KBM-7 (cell line): ENCODE measurements at regions not wholly inside any gene's neighbourhood (a gene's known extent, or its start where the extent isn't known, plus 50 kb on each side); places are given as distances from the start of the nearest gene placed in this dataset.

Experiments used
- DNase-seq: peaks from one replicate; pipeline ENCODE4 v3.0.0-alpha.2; 2015
- in situ Hi-C: fragments of 300-500 bp; cut with MboI; formaldehyde crosslinking; loops from 2 replicates; pipeline ENCODE4 v1.14.3; 2020; ENCODE audit warnings: low sequenced_read_pairs, low pct_unique_long_range_greater_than_20kb, mixed read lengths

GRCh38 chr20:59400708-59401107 lies 100.3 kb downstream of the EDN3 start:
- in situ Hi-C loops: loop anchor here (25.0 kb wide), 1 partner anchor 538 kb away; the partner anchor contains the start of genes GNAS and GNAS-AS1

DNA sequence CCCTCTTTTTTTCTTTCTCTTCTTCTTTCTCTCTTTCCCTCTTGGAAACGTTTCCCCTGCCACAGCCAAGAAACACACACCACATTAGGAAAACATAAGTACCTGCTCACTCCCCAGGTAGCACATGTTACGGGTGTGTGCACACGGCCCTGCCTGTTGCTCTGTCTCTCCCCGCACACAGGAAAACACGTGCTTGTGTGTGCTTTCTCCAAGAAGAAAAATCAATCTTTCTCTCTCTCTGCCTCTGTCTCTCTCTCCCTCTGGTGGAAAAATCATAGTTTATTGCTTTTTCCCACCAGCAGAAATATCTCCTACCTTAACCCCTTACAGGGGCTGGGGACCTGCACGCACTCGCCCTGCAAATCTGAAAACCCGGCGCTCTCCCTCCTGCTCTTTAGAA lies 102.3 kb downstream of the EDN3 start:
- in situ Hi-C loops: loop anchor here (25.0 kb wide), 1 partner anchor 540 kb away; the partner anchor contains the start of genes GNAS and GNAS-AS1
- DNase-seq: peak; percentile 8

More at GRCh38 chr20:59400708-59401107, 100.3 kb downstream of the EDN3 start:
- no peak for DNase-seq

DNA sequence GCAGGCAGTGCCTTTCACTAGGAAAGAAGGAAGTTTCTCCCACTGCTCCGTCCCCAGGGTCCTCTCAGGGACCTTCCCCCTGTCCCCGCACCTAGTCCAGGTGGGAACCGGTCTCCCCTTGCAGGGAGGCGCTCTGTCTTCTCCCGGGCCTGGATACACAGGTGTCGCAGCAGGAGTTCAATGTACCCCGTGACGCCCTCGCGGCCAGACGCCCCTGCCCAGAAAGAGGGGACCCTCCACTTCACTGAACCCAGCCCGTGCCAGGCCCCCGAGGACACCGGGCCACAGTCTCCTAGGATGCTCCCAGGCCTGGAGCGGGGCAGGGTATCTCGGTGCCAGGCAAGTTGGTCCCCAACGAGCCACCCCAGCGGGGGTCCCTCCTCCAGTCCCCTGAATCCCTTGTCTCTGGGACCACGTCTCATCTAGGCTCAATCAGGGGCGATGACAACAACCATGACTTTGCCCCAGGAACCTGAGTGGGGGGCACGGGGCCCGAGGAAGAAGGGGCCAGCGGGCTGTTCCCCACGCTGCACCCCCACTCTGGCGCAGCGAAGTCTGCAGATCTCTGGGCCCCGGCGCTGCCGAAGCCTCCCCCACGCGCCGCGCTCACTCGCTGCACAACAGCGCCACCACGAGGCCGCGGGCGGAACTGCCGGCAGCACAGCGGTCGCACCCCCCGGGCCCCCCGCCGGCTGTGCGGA lies 103.0 kb downstream of the EDN3 start:
- DNase-seq: peak; percentile 50
- in situ Hi-C loops: loop anchor here (25.0 kb wide), 1 partner anchor 541 kb away; the partner anchor contains the start of genes GNAS and GNAS-AS1

- in situ Hi-C loops: loop anchor here (25.0 kb wide), 1 partner anchor 542 kb away; the partner anchor contains the start of genes GNAS and GNAS-AS1
- DNase-seq: no peak
Observed at GRCh38 chr20:59403962-59404314, 103.5 kb downstream of the EDN3 start.

DNA sequence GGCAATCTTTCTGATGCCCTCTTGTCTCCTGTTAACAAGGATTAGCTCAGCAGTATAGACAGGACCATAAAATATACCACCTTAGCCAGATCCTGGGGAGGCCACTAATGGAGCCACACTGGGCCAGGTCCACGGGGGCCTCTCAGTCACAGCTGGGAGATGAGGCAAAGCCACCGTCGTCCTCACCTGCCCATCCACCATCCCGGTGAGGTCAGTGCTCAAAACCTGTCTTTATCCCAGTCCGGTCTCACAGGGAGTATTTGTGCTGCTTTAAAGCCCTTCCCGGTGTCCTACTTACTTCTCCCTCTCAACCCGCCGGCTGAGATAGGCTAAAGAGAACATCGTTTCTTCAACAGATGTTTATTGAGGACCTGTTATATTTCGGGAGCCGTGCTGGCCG lies 104.3 kb downstream of the EDN3 start:
- in situ Hi-C loops: loop anchor here (25.0 kb wide), 1 partner anchor 542 kb away; the partner anchor contains the start of genes GNAS and GNAS-AS1
- no peak for DNase-seq

DNA sequence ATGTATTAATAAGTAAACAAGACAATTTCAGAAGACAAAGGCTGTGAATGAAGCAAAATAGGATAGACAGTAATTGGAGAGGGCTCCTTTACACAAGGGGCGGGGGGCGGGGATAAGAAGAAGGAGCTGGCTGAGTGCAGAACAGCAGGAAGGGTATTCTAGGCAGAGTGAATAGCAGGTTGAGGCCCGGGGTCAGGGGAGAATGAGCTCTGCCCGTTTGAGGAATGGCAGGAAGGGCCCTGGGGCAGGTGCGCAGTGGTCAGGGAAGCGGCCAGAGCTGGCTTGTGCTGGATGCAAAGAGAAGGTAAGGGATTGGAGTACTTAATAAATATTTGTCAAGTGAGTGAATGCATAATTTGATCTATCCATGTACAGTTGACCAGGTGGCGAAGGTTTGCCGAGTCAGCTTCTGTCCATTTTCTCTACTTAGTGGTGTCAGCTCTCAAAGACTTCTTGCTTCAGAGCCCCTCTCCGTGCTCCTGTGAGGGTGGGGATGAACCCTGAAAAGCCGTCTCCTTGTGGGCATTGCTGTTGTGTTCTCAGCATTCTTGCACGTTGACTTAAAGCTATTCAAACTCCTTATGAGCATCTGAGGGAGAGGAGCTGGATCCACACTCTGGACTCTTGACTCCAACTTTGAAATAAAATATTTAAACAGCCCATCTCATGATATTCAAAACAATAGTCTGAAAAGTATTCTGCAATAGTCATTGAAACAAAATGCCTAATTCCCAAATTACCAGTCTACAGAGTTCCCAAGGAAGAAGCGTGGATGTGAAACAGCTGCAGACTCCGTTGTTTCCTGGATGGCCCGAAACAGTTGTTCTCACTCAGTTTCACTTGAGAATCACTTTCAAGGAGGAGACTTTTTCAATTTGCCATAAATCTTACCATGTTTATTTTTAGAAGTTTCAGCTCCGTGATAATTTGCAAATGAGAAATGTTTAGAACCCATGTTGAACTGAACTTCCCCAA lies 105.1 kb downstream of the EDN3 start:
- in situ Hi-C loops: loop anchor here (25.0 kb wide), 1 partner anchor 543 kb away; the partner anchor contains the start of genes GNAS and GNAS-AS1
- no peak for DNase-seq

GRCh38 chr20:59406446-59406845 lies 106.0 kb downstream of the EDN3 start:
- in situ Hi-C loops: loop anchor here (25.0 kb wide), 1 partner anchor 544 kb away; the partner anchor contains the start of genes GNAS and GNAS-AS1
- no peak for DNase-seq

- in situ Hi-C loops: loop anchor here (25.0 kb wide), 1 partner anchor 549 kb away; the partner anchor contains the start of genes GNAS and GNAS-AS1
Observed at GRCh38 chr20:59411170-59411569, 110.8 kb downstream of the EDN3 start.

GRCh38 chr20:59411589-59411988 lies 111.2 kb downstream of the EDN3 start:
- no peak for DNase-seq
- in situ Hi-C loops: loop anchor here (25.0 kb wide), 1 partner anchor 549 kb away; the partner anchor contains the start of genes GNAS and GNAS-AS1

More at GRCh38 chr20:59411170-59411569, 110.8 kb downstream of the EDN3 start:
- DNase-seq: no peak

GRCh38 chr20:59412181-59412580 lies 111.8 kb downstream of the EDN3 start:
- in situ Hi-C loops: loop anchor here (25.0 kb wide), 1 partner anchor 550 kb away; the partner anchor contains the start of genes GNAS and GNAS-AS1
- DNase-seq: no peak

GRCh38 chr20:59412875-59413284 lies 112.5 kb downstream of the EDN3 start:
- in situ Hi-C loops: loop anchor here (25.0 kb wide), 1 partner anchor 551 kb away; the partner anchor contains the start of genes GNAS and GNAS-AS1
- DNase-seq: no peak

DNA sequence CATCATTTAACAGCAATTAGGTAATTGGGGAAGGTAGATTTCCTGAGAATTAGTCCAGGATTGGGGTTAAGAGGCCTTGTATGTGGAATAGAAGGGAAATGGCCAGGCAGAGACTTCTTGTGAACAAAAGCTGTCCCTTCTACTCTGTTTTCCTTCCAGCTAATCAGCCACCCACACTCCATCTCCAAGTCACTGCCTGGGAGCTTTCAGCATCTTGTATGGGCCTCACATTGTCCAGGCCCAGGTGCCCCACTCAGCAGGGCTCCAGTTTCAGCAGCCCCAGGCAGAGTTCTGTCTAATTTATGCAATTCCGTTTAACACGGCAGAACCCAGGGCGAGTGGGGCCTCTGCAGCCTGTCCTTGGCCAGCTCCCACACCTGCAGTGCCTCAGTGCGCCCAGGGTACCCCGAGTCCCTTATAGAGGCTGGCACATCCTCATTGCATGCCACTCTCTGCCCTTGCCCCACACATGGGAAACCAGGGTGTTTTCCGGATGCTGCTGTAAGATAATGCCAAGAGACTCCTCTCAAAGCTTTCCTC lies 113.0 kb downstream of the EDN3 start:
- DNase-seq: no peak
- in situ Hi-C loops: loop anchor here (25.0 kb wide), 1 partner anchor 551 kb away; the partner anchor contains the start of genes GNAS and GNAS-AS1

DNA sequence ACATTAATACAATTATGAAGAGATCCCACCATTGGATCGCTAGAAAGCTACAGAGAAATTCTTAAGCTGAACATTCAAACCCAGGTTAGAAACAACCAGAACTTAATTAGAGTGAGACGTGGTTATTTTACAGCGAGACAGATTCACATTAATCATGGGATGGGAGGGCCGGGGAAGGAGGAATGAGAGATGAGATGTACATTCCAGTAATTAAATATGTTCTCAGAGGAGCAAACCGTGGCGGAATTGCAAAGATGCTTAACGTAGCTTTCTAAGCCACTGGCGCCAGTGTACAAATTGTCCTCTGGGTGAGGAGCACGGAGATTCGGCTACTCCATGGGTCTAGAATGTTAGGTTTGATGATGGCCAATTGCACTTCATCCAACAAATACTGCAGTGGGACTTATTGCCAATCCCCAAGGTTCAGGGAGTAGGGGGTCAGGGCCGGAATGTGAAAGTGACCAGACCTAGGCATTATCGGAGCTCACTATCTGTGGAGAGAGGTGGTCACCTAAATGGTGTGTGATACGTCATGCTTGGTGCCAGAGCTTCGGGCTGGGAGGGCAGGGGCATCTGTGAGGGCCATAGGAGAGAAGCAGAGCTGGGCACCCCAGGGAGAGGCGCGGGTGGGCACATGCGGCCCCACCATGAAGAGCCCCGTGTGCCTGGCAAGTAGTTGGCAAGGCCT lies 114.7 kb downstream of the EDN3 start:
- no peak for DNase-seq
- in situ Hi-C loops: loop anchor here (25.0 kb wide), 1 partner anchor 553 kb away; the partner anchor contains the start of genes GNAS and GNAS-AS1

GRCh38 chr20:59416916-59417315 lies 116.5 kb downstream of the EDN3 start:
- in situ Hi-C loops: loop anchor here (25.0 kb wide), 1 partner anchor 555 kb away; the partner anchor contains the start of genes GNAS and GNAS-AS1

GRCh38 chr20:59421089-59421488 lies 120.7 kb downstream of the EDN3 start:
- in situ Hi-C loops: loop anchor here (25.0 kb wide), 1 partner anchor 559 kb away; the partner anchor contains the start of genes GNAS and GNAS-AS1
- DNase-seq: no peak

More at GRCh38 chr20:59416916-59417315, 116.5 kb downstream of the EDN3 start:
- no peak for DNase-seq

DNA sequence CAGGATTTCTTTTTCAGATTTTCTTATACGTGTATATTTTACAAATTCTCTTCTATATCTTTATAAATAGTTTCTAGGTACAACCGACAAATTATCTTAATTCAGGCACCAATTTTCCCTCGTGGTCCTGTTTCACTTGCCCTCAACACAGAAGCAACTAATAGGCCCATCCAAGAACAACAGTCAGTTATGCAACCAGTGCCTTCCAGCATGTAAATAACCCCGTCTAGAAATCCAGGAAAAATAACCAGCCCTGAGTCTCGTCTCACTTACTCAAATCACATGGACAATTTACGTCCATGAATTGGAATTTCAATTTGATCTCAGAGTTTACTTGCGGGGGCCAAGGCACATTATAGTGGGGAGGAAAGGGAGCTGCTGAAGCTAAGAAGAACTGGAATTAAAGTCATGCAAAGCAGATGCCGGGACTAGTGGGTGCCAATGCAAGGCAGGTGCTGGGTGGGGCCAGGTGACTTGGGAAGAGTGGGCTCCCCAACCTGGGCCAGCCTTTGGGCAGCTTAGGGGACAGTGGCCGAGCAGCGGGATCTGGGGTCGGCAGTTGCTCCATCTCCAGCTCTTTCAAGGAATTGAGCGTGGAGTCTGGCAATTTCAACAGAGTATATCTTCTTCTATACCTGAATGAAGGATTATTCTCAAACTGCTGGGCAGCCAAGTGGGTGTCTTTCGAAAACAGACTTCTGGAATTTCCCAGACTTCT lies 121.7 kb downstream of the EDN3 start:
- in situ Hi-C loops: loop anchor here (25.0 kb wide), 1 partner anchor 560 kb away; the partner anchor contains the start of genes GNAS and GNAS-AS1

GRCh38 chr20:59422872-59423544 lies 122.6 kb downstream of the EDN3 start:
- no peak for DNase-seq
- in situ Hi-C loops: loop anchor here (25.0 kb wide), 1 partner anchor 561 kb away; the partner anchor contains the start of genes GNAS and GNAS-AS1

More for the DNA sequence above, 121.7 kb downstream of the EDN3 start:
- DNase-seq: no peak
